SK-N-SH treated with all-trans-retinoic acid at 6 μM for 48 hours (cell line): ENCODE measurements at regions not wholly inside any gene's neighbourhood (a gene's known extent, or its start where the extent isn't known, plus 50 kb on each side); places are given as distances from the start of the nearest gene placed in this dataset.

ENCODE experiments used
- ARNTL ChIP-seq: fragments of 450-650 bp; formaldehyde crosslinking; IDR thresholded peaks from 2 replicates; pipeline ENCODE4 v1.5.0; 2020; ENCODE audit warnings: low read depth, mild to moderate bottlenecking, moderate library complexity, borderline replicate concordance
- CSDC2 ChIP-seq: fragments of 250-450 bp; sonication (Bioruptor Pico); IDR thresholded peaks from 2 replicates; pipeline ENCODE4 v1.5.0; 2020; ENCODE audit warnings: mild to moderate bottlenecking, moderate library complexity
- GLIS3 ChIP-seq: fragments of 250-450 bp; sonication (Bioruptor Pico); IDR thresholded peaks from 2 replicates; pipeline ENCODE4 v1.5.0; 2020; ENCODE audit warnings: mild to moderate bottlenecking, moderate library complexity
- ISL1 ChIP-seq: fragments of 250-450 bp; sonication (Bioruptor Pico); IDR thresholded peaks from 2 replicates; pipeline ENCODE4 v2.1.2; 2022; ENCODE audit warnings: mild to moderate bottlenecking, moderate library complexity
- TCF4 ChIP-seq: fragments of 250-450 bp; sonication (Bioruptor Pico); IDR thresholded peaks from 2 replicates; pipeline ENCODE4 v1.8.0; 2021; ENCODE audit warnings: mild to moderate bottlenecking, moderate library complexity, borderline replicate concordance
- ZC3H10 ChIP-seq: fragments of 250-450 bp; sonication (Bioruptor Pico); IDR thresholded peaks from 2 replicates; pipeline ENCODE4 v1.5.1; 2021; ENCODE audit warnings: mild to moderate bottlenecking, moderate library complexity
- ZFP3 ChIP-seq: fragments of 250-450 bp; sonication (Bioruptor Pico); IDR thresholded peaks from 2 replicates; pipeline ENCODE4 v1.5.0; 2020; ENCODE audit warnings: mild to moderate bottlenecking, moderate library complexity
- ZFP30 ChIP-seq: fragments of 450-650 bp; formaldehyde crosslinking; IDR thresholded peaks from 2 replicates; pipeline ENCODE4 v1.5.0; 2022; ENCODE audit warnings: mild to moderate bottlenecking, moderate library complexity
- ZNF70 ChIP-seq: fragments of 450-650 bp; formaldehyde crosslinking; IDR thresholded peaks from 2 replicates; pipeline ENCODE4 v1.5.0; 2020; ENCODE audit warnings: mild to moderate bottlenecking, moderate library complexity
- TF ChIP-seq, protein P1 (sequence below): fragments of 250-450 bp; sonication (Bioruptor Pico); IDR thresholded peaks from 2 replicates; pipeline ENCODE4 v1.5.1; 2021; ENCODE audit warnings: mild to moderate bottlenecking, moderate library complexity
- TF ChIP-seq, protein P2 (sequence below): fragments of 250-450 bp; sonication (Bioruptor Pico); IDR thresholded peaks from 2 replicates; pipeline ENCODE4 v1.5.1; 2020; ENCODE audit warnings: low read depth, mild to moderate bottlenecking, moderate library complexity
- TF ChIP-seq, protein P3 (sequence below): fragments of 250-450 bp; sonication (Bioruptor Pico); IDR thresholded peaks from 2 replicates; pipeline ENCODE4 v1.8.0; 2020; ENCODE audit warnings: mild to moderate bottlenecking, moderate library complexity, borderline replicate concordance
- TF ChIP-seq, protein P4 (sequence below): fragments of 250-450 bp; sonication (Bioruptor Pico); IDR thresholded peaks from 2 replicates; pipeline ENCODE4 v1.8.0; 2021; ENCODE audit warnings: low read depth, mild to moderate bottlenecking, moderate library complexity, borderline replicate concordance

DNA sequence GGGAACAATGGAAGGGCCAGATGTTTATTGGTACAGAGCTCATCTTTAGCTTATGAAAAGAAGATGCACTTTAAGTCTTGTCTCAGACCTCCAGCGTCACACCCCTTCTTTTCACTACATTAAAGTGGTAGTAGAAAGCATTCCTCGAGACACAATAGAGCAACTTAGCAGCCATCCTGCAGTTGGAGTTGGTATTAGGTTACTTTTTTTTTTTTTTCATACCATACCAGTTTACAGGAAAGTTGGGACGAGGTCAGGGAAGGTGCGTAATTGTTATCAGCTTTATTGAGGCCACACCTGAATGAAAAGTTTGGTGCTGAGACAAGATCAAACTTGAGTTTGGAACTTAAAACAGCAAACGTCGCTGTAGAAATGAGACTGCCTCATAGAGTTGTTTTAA, 203.8 kb downstream of the SOX2 start:
- TF ChIP-seq GLIS3 (CRISPR knock-in tag) (no peak), ZNF70 (CRISPR knock-in tag) (no peak), ZC3H10 (CRISPR knock-in tag) (no peak), ZFP30 (no peak), ZFP3 (no peak), ISL1 (CRISPR knock-in tag) (no peak), CSDC2 (CRISPR knock-in tag) (no peak), TCF4 (no peak), ARNTL (CRISPR knock-in tag) (no peak)
- TF ChIP-seq, protein P1, sequence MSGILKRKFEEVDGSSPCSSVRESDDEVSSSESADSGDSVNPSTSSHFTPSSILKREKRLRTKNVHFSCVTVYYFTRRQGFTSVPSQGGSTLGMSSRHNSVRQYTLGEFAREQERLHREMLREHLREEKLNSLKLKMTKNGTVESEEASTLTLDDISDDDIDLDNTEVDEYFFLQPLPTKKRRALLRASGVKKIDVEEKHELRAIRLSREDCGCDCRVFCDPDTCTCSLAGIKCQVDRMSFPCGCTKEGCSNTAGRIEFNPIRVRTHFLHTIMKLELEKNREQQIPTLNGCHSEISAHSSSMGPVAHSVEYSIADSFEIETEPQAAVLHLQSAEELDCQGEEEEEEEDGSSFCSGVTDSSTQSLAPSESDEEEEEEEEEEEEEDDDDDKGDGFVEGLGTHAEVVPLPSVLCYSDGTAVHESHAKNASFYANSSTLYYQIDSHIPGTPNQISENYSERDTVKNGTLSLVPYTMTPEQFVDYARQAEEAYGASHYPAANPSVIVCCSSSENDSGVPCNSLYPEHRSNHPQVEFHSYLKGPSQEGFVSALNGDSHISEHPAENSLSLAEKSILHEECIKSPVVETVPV (CRISPR knock-in tag) = no peak
- TF ChIP-seq, protein P2, sequence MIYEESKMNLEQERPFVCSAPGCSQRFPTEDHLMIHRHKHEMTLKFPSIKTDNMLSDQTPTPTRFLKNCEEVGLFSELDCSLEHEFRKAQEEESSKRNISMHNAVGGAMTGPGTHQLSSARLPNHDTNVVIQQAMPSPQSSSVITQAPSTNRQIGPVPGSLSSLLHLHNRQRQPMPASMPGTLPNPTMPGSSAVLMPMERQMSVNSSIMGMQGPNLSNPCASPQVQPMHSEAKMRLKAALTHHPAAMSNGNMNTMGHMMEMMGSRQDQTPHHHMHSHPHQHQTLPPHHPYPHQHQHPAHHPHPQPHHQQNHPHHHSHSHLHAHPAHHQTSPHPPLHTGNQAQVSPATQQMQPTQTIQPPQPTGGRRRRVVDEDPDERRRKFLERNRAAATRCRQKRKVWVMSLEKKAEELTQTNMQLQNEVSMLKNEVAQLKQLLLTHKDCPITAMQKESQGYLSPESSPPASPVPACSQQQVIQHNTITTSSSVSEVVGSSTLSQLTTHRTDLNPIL (CRISPR knock-in tag) = no peak
- TF ChIP-seq, protein P3, sequence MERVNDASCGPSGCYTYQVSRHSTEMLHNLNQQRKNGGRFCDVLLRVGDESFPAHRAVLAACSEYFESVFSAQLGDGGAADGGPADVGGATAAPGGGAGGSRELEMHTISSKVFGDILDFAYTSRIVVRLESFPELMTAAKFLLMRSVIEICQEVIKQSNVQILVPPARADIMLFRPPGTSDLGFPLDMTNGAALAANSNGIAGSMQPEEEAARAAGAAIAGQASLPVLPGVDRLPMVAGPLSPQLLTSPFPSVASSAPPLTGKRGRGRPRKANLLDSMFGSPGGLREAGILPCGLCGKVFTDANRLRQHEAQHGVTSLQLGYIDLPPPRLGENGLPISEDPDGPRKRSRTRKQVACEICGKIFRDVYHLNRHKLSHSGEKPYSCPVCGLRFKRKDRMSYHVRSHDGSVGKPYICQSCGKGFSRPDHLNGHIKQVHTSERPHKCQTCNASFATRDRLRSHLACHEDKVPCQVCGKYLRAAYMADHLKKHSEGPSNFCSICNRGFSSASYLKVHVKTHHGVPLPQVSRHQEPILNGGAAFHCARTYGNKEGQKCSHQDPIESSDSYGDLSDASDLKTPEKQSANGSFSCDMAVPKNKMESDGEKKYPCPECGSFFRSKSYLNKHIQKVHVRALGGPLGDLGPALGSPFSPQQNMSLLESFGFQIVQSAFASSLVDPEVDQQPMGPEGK = no peak
- TF ChIP-seq, protein P4, sequence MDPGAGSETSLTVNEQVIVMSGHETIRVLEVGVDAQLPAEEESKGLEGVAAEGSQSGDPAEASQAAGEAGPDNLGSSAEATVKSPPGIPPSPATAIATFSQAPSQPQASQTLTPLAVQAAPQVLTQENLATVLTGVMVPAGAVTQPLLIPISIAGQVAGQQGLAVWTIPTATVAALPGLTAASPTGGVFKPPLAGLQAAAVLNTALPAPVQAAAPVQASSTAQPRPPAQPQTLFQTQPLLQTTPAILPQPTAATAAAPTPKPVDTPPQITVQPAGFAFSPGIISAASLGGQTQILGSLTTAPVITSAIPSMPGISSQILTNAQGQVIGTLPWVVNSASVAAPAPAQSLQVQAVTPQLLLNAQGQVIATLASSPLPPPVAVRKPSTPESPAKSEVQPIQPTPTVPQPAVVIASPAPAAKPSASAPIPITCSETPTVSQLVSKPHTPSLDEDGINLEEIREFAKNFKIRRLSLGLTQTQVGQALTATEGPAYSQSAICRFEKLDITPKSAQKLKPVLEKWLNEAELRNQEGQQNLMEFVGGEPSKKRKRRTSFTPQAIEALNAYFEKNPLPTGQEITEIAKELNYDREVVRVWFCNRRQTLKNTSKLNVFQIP = no peak
